ENCODE measurements at regions not wholly inside any gene's neighbourhood (a gene's known extent, or its start where the extent isn't known, plus 50 kb on each side); places are given as distances from the start of the nearest gene placed in this dataset.
"Not testable (repeated sequence)": the region's sequence is repeated elsewhere in the genome, so short reads cannot be mapped to it uniquely, and the experiment has no call there.

GRCh38 chrX:74251006-74251930, 52.7 kb upstream of the ZCCHC13 start:
- DNase-seq: peak; percentile 58 to 88 (median 74)

DNA sequence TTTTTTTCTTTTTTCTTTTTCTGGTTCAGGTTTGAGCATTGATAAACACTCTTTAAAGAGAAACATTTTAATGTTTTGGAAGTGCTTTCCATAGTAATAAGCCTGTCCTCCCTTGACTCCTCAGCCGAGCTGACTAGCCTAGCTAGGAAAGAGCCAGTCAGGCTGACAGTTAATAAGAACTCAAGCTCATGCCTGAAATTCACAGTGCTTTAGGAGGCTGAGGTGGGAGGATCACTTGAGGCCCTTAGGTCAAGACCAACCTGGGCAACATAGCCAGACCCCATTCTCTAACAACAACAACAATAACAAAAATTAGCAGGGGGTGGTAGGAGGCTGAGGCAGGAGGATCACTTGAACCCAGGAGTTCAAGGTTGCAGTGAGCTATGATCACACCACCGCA, 53.4 kb upstream of the ZCCHC13 start:
- DNase-seq: peak in 1 of 4 experiments; percentile 12

DNA sequence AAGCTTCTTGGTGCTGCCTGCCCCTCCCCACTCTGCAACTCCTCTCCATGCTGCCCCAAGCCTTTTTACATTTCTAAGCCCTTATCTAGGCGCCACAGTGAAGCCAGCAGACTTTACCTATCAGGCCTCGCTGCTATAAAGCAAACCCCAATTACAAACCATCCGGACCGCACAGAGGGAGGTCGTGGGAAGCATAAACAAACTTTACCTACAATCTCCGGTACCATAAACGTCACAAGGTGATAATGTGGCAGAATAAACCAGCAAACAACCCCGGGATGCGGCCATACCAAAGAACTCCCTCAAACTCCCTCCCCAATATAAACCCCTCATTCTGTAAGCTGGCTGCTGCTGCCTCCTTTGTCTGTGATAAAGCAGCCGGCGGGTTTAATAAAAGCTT, 54.0 kb upstream of the ZCCHC13 start:
- no peak for DNase-seq

GRCh38 chrX:74248889-74249288, 55.1 kb upstream of the ZCCHC13 start:
- DNase-seq: peak in 3 of 4 experiments; percentile 4 to 14 (median 10)

DNA sequence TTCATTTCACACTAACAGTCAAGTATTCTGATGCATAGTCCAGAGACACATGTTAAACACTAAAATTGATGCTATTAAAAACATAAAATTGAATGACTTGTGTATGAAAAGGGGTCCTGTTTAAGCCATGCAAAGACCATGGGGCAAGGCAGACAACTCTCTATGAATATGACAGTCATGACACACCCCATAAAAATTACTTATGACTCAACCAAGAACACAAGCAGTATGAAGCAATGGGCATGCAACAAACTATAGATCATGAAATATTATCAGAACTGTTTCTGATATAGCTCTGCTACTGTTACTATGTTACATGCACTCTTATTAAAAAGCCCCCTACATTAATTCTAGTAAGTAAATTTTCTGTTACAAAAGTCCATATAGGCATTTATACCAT, 57.5 kb upstream of the ZCCHC13 start:
- peak in 2 of 4 experiments; percentile 21 to 32 for DNase-seq

- DNase-seq: no peak
Observed at GRCh38 chrX:74242484-74243138, 61.4 kb upstream of the ZCCHC13 start.

DNA sequence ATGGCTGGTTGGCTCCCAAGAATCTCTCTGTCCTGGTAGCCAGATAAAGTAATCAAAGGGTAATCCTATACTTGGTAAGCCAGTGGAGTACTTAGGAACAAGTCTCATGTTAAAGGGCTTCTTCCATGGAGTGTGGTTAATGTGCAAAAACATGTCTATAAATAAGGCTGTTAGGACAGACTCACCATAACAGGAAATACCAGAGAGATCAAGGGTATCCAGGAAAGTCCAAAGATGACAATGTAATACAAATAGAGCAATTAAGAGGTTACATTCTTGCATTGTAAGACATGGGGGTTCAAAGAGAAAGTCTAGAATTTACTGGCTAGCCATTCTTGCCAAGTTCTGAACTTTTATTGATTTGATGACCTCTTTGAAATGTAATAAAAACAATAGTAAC, 61.9 kb upstream of the ZCCHC13 start:
- DNase-seq: no peak

DNA sequence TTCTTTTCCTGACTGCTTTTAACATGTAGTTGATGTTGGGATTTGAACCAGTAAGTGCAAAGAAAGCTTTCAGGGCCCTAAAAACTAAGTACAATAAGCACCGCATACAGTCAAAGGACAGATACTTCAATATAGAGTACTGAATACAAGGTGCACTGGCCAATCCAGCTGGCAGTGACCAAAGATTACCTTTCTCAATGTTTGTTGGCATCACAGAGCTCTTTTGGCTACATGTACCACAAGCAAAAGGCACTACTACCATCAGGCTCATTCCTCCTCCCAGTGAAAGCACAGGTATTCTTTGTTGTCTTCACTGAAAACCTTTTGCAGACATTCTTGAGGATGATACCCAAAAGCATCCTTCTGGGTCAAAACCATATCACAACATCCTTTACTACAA, 65.2 kb upstream of the ZCCHC13 start:
- DNase-seq: no peak

DNA sequence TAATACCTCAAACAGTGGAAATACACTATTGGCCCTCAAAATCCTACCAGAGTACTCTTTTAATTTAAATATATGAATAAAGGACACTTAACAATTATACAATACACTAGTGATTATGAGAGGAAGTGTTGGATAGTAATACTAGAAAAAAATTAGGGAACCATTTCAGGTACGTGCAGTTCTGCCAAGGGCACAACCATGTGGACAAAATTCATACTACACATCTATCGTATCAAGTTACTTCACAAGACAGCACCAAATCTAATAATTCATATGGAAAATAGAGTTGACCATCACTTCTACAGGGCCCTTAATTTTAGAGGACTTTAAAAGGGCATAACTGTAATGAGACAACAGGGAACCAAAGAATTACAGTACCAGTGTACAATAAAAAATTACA, 69.2 kb upstream of the ZCCHC13 start:
- peak in 3 of 4 experiments; percentile 9 to 37 (median 22) for DNase-seq

DNA sequence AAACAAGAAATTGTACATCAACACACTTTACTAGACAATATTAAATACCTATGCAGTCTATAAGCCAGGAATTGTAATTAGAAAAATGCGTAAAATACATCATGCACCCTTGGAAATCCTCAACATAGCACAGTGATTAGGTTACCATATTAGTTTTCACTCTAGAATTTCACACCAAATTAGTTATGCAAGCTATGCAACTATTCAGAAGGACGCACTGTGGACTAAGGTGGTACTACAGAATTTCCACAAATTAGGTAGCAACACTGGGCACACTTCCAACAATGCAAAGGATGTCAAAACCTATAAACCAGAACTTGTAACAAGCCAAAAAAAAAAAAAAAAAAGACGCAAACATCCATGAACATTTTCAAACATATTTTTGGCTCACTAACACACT, 71.1 kb upstream of the ZCCHC13 start:
- DNase-seq: peak in 3 of 4 experiments; percentile 13 to 32 (median 18)

DNA sequence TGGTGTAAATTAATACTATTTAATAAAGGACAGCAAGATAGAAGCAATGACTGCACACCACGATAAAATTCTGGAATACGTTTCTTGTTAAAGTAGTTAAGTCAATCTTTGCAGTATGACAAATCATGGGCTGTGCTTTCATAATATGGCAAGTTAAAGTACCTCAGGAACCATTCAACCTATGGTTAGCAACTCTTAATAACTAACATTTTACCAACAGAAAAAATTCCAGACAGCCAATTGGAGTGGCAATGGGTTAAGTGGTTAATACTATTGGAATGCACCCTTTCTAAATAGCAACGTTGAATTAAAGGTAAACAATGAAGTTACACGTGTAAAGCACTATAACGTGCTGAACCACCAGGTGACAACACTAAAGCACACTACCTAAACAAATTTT, 72.4 kb upstream of the ZCCHC13 start:
- DNase-seq: no peak

GRCh38 chrX:74230094-74230493, 73.9 kb upstream of the ZCCHC13 start:
- peak in 2 of 4 experiments; percentile 11 to 23 for DNase-seq

DNA sequence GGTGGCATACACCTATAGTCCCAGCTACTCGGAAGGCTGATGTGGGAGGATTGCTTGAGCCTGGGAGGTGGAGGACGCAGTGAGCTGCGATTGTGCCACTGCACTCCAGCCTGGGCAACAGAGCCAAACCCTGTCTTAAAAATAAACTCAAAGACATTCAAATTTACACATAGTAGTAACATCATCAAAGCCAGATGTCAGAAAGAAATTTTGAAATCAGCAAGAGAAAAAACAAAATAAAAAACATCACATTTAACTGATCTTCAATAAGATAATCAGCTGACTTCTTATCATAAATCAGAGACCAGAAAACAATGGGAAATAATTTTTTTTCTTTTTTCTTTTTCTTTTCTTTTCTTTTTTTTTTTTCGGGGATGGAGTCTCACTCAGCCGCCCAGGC, 78.9 kb upstream of the ZCCHC13 start:
- no peak for DNase-seq

DNA sequence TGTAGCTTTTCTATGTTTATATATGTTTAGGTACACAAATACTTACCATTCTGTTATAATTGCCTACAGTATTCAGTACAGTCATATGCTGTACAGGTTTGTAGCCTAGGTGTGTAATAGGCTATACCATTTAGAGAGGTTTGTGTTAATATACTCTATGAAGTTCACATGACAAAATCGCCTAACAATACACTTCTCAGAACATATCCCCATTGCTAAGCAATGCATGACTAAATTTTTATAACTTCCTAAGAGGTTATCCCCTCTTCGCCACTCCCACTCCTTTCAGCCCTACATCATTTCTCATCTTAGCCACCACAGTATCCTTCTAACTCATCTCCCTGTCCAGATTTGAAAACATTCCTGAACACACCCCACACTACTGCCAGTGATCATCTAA, 83.7 kb upstream of the ZCCHC13 start:
- no peak for DNase-seq

DNA sequence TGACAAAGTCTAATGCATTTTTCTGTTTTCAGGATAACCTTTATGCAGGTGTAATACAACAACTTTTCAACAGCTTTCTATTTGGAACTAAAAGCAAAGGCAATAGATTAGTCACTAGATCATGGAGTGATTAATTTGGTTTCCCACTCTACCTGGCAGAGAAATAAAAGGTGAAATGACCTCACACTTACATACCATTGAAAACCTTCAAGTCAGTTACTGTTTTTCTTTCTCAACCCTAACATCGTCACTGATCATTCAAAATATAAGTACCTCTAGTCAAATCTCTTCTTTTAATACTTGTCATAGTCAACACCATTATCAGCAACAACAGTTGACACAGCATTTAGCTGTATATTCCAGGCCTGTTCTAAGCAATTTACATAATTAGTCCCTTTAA, 85.1 kb upstream of the ZCCHC13 start:
- no peak for DNase-seq

- no peak for DNase-seq
Observed at GRCh38 chrX:74216421-74216820, 87.6 kb upstream of the ZCCHC13 start.

DNA sequence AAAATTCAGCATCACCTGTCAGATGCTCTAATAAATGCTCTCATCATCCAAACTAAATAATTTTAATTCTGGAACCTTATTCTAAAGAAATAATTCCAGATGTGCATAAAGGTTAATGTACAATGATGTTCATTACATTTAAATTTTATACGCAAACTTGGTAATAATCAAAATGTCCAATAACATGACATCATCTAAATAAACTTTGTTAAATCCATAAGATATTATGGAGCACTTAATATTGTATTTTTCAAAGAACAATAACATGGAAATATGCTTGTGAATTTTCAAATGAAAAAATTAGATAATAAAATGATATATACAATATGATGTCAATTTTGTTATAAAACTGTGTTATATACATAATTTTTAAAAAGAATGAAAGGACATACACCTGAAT, 92.1 kb upstream of the ZCCHC13 start:
- no peak for DNase-seq

- no peak for DNase-seq
Observed at GRCh38 chrX:74207539-74207938, 96.4 kb upstream of the ZCCHC13 start.

GRCh38 chrX:74195605-74196004, 108.4 kb upstream of the ZCCHC13 start:
- DNase-seq: no peak

GRCh38 chrX:74195120-74195519, 108.9 kb upstream of the ZCCHC13 start:
- DNase-seq: no peak

DNA sequence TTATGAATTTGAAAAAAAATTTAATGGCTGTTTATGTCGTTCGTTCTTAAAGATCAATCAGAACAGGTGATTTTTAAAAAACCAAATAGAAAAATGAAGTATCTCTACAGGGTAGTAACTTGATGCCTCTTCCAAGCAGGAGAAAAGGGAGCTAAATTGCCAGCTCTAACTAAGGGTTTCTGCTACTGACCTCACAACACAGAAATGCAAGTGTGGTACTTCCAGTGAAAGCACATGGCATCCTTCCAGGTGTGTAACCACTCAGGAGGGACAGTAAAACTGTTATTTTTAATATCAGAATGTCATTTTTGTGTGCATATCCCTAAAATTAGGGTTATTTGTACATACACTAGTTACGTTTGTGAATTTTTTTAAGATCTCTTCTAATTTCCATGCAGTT, 116.8 kb upstream of the ZCCHC13 start:
- no peak for DNase-seq

DNA sequence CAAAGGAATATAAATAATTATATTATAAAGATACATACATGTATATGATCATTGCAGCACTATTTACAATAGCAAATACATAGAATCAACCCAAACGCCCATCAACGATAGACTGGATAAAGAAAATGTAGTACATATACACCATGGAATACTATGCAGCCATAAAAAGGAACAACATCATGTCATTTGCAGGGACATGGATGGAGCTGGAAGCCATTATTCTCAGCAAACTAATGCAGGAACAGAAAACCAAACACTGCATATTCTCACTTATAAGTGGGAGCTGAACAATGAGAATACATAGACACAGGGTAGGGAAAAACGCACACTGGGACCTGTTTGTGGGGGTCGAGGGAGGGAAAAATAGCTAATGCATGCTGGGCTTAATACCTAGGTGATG, 120.9 kb upstream of the ZCCHC13 start:
- DNase-seq: not testable (repeated sequence)

DNA sequence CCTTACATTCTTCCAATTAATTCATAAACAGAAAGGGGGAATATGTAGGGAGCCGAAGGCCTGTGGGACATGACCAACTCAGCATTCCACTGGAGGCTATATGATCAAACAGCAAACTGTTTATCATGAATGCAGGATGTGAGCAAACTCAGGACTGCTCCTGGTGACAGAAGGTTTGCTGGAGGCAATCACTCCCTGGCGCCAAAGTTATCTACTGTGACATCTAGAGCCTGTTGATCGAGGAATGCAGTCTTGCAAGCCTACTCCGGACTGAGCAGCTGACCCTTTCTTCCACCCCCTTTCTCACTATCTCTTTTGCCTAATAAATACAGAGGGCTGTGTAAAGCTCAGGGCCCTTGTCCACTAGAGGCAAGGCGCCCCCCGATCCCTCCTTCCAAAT, 122.0 kb upstream of the ZCCHC13 start:
- not testable (repeated sequence) for DNase-seq

DNA sequence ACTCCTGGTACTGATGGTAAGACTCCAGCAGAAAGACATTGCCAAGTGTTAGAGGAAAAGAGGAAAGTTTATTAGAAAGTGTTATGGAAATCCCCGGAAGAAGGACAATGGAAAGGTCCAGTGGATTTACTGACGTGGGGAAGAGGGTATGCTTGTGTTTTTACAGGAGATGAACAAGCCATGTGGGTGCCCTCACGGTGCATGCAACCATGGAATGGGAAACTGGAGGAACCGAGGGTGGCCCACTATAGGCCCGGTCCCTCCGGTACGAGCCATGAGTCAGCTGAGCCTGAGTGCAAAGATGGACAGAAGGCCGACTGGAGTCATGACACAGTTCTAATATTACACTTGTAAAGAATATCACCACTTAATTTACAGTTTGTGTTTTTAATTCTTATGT, 123.3 kb upstream of the ZCCHC13 start:
- DNase-seq: no peak

Data from suppressor macrophage (primary cell).